GM19467 (cell line): ENCODE measurements at regions not wholly inside any gene's neighbourhood (a gene's known extent, or its start where the extent isn't known, plus 50 kb on each side); places are given as distances from the start of the nearest gene placed in this dataset.

Source experiments
- ATAC-seq: cut with Tn5 transposase; IDR thresholded peaks from one replicate; pipeline ENCODE4 v1.9.1; 2021; ENCODE audit warnings: mild to moderate bottlenecking, moderate library complexity; ENCODE audit not compliant: unreplicated experiment

GRCh38 chr15:70556779-70557178 lies 206.6 kb downstream of the UACA start:
- ATAC-seq, result no peak

DNA sequence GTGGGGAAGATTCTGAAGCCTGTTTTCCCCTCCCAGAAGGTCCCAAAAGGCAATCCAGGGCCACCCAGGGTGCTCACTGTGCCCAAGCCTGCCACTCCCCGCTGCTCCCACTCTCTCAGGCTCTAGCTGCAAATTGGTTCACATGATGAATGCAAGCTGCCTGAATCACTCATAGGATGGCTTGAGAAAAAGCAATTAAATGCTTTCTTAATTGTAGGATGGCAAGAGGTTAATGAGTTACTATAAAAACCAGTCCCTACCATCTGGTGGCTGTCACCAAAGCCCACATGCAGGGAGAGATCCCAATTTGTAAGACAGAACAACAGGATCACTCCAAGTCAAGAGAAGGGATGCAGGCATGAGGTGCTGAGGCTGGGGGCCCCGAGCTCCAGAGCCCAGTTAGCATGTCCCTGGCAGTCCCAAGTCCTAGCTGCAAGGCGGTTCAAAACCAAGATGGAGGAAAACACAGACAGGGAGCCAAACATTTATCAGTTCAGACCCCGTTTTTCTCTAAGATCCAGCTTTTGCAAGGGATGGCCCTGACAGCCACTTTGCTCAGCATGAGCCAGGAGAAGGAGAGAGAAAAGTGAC lies 207.1 kb downstream of the UACA start:
- no peak for ATAC-seq

- ATAC-seq, result no peak
Observed at GRCh38 chr15:70555713-70556112, 207.6 kb downstream of the UACA start.

DNA sequence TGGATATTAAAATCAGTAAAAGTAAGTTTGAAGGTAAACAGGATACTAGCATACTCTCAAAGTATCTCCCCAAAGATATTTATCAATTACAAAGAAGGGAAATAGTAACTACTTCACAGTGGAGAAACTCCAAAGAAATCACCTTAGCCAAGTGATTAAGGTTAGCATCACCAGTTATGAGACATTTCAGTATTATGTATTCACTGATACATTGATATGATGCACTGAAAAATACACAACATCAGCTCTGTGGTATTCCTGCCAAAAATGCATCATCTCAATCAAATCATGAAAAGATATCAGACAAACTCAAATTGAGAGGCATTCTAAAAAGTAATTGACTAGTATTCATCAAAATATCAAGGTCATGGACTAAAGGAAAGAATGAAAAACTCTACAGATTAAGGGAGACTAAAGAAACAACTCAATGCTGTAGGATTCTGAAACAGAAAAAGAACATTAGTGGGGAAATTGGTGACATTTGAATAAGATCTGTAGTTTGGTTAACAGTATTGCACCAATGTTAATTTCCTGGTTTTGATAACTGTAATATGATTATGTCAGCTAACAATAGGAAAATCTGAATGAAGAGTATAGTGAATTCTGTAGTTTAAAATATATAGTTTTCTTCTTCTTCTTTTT lies 215.4 kb downstream of the UACA start:
- ATAC-seq, result no peak

GRCh38 chr15:70545526-70545925 lies 217.8 kb downstream of the UACA start:
- no peak for ATAC-seq

GRCh38 chr15:70541511-70541910 lies 221.8 kb downstream of the UACA start:
- ATAC-seq, result no peak

DNA sequence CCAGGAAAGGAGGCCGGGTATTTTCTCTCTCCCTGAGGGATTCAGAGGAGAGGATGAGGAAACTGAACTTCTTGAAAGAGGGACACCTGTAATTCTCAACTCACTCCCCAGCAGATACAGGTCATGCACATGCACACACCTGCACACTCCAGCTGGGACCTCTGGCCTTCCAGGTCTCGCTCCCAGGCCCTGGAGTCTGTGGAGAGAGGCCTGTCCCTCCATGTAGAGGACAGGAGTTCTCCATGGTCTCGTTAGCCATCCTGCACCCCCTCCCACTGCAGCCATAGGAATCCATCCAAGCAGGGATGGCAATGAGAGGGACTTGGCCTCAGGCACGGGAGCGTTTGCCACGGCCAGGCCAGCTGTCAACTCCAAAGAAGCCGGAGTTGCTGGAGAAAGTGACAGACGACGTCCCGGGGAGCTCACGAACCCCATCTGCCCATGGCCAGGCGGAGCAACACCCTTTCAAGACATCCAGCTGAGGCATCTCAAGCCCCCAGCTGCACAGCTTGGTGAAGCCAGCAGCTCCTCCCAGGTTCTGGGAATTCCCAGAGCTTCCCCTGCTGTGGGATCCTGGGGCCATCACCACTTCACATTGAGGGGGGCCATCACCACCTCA lies 223.3 kb downstream of the UACA start:
- no peak for ATAC-seq

GRCh38 chr15:70539409-70539808 lies 223.9 kb downstream of the UACA start:
- no peak for ATAC-seq

- ATAC-seq, result no peak
Observed at GRCh38 chr15:70538278-70538677, 225.1 kb downstream of the UACA start.

DNA sequence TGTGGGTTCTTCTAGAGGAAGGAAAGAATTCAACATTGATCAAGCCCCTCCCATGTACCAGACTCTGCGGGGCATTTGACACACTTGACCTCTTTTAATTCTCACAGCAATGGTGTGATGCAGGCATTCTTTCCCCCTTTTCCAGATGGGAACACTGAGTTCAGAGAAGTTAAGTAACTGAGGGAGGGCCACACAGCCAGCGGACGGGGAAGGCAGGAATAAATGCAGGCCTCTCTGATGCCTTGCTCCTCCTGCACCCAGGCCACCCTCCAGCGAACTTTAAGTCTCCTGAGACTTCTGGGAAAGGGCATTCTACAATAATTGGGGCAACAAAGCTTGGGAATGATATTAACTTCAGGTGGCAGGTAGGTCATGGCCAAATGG lies 227.4 kb downstream of the UACA start:
- no peak for ATAC-seq

GRCh38 chr15:70535071-70535954 lies 228.0 kb downstream of the UACA start:
- no peak for ATAC-seq

DNA sequence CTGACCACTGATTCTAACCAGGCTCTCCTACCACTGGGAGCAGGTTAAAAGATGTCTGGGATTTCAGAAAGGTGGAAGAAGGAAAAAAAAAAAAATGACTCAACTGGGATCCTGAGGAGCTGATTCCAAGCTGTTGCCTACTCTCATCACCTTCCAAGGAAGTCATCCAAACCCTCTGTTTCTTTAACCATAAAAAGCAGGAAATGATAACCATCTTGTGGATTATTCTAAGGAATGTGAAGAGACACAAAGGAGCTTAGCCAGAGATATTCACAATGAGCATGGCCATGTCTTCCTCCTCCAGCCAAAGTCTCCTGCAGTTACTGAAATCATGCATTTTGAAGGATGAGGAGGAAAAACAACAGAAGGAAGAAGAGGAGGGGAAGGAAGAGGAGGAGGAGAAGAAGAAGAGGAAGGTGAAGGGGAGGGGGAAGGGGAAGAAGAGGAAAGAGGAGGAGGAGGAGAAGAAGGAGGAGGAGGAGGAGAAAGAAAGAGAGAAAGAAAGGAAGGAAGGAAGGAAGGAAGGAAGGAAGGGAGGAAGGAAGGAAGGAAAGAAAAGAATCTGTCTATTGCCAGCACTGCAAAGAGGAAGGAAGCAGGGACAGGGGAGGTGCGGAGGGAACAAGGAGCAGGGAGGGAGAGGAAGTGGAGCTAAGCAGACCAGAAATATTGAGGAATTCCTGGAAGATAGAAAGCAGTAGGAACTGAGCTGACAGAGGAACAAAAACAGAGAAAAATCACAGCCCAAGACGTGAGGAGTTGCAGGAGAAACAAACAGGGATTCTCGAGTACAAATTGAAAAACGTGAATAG lies 229.2 kb downstream of the UACA start:
- no peak for ATAC-seq

DNA sequence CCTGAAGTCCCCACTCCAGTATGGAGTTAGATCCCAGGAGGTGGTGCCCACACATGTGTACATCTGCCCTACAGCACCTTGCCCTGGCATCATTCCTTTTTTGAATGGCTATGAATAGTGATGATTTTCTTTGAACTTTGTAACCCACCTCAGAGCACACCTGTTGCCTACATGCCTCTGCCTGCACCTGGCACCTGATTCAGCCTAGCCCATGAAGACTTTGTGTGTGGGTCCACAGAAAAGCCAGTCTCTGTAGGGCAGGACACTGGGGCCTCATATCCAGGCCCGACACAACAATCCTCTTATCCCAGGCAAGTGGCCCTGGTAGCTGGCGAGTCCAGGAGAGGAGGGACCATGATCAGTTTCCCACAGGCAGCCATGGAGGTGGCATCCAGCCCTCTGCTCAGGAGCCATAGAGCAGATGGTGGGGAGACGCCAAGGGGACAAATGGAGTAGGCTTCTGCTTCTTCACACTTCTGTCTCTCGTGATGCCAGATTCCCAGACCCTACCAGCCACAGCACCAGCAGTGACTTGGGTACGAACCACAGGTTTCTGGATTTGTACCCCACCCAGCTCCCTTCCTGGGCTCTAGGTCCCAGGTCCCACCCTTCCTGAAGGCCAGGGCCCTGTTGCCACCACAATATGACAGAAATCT lies 230.7 kb downstream of the UACA start:
- ATAC-seq, result no peak

DNA sequence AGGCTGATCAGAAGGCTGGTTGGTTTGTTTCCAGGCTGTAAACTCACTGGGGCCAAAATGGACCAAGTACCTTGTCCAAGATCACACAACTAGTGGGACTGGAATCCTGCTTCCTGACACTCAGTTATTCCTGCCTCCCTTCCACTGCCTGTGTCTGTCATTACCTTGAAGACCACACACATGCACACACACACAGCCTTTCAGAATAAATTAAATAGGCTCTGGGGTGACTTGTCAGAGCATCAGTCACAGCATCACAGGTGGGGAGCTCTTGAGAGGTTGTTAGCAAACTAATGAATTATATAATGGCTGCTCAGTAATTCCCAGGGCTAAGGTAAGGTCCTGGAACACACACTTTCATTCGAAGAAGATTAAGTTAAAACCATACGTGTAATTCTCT lies 231.8 kb downstream of the UACA start:
- no peak for ATAC-seq

DNA sequence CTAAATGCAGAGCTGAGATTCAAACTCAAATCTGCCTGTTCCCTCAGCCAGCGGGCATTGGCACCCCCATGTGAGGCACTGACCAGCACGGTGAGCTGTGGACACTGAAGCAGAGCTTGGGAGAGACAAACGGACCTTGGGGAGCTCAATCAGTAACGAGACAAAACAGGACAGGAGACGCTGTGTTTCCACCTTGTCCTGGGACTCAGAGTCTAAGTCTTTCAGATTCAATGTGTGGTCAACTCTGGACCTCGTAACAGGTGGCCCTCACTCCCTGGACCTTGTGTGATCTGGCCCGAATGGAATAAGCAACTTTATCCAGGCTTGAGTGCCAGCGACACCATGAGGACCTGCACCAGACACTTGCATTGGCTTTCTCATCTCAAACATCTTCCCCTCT lies 232.5 kb downstream of the UACA start:
- ATAC-seq, result no peak

GRCh38 chr15:70530503-70530902 lies 232.9 kb downstream of the UACA start:
- no peak for ATAC-seq

DNA sequence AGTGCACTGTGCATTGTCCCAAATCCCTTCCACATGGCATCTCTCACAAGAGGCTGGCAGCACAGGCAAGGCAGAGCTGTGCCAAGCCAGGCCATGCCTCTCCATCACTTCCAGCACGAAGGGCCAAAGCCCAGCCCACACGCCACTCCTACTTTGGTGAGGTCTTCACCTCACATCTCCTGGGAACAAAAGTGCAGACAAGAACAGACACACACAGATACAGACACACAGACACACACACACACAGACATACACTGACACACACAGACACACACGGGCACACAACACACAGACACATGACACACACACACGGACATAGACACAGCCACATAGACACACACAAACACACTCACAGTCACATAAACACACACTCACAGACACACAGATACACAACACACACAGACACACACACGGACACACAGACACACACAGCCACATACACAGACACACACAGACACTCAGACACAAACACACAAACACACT lies 233.3 kb downstream of the UACA start:
- no peak for ATAC-seq

DNA sequence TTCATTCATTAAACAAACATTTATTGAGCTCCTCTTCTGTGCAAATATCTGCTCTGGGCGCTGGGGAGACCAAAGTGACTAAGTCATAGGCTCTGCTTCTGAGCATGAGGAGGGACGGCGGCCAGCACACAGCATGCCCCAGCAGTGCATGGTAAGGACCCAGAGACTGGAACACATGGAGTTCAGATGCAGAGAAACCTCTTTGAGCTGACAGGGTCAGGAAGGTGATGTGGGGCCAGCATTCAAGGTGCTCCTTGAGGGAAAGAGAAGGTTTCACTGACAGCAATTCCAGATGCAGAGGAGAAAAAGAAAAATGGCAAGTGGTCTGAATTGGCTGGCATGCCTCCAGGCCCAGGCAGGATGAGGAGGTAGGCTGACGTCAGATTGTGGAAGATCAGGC lies 234.5 kb downstream of the UACA start:
- ATAC-seq, result no peak

DNA sequence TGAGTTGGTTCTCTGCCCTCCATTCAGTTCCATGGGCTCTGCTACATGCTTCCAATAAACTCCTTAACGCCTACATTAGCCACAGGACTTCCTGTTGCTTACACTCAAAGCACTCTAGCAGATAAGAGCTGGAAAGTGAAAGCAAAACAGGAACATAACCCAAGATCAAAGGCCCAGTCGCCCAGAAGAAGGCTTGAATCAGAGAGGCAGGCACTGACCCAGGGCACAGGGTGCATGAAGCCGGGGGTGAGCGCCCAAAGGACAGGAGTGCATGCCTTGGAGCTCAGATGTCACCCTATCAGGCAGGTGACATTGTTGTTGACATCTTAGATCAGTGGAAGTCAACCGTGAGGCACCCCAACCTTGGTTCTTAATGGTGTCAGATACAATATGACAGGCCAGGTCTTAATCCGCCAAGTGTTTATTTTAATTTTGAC lies 235.1 kb downstream of the UACA start:
- ATAC-seq, result peak; percentile 88

GRCh38 chr15:70526974-70527325 lies 236.4 kb downstream of the UACA start:
- ATAC-seq, result no peak
